ENCODE measurements at regions not wholly inside any gene's neighbourhood (a gene's known extent, or its start where the extent isn't known, plus 50 kb on each side); places are given as distances from the start of the nearest gene placed in this dataset.

- BruUV-seq (replicated peaks) = no TSS peak
- intact Hi-C loops (cut with micrococcal nuclease; ENCODE audit: unreplicated experiment) = no loop called here
- Histone ChIP-seq H2AFZ (ENCODE audit: low read length) (no peak overlapping the region), H3K4me1 (ENCODE audit: insufficient read depth, low read length, poor library complexity, severe bottlenecking) (no peaks in the 10 kb centered on the region), H3K79me2 (ENCODE audit: insufficient read depth, low read depth, low read length) (no peaks in the 10 kb centered on the region), H3K36me3 (ENCODE audit: insufficient read depth, low read length) (no peaks in the 10 kb centered on the region), H3K9me3 (ENCODE audit: low read length) (no peaks in the 10 kb centered on the region), H3K9me2 (ENCODE audit: insufficient read depth, low read length) (no peaks in the 10 kb centered on the region), H3K4me2 (ENCODE audit: low read length) (no peak overlapping the region), H4K20me1 (ENCODE audit: insufficient read depth, low read length) (no peaks in the 10 kb centered on the region), H3K4me3 (ENCODE audit: low read depth, low read length, poor library complexity, severe bottlenecking) (no peak overlapping the region), H3K27ac (ENCODE audit: low read depth, low read length, poor library complexity, severe bottlenecking) (no peak overlapping the region)
- CTCF ChIA-PET (ENCODE audit: unreplicated experiment) = interaction anchor here (0.6 kb wide), 1 partner anchor 12 kb away, joined by 3 read pairs; no protein-coding TSS in a partner anchor
- POLR2A ChIA-PET = no interaction called here
- no peak for TF ChIP-seq CTCF (conservative IDR thresholded peaks at IDR 0.05; ENCODE audit: low read length)
- no peak for TF ChIP-seq EZH2phosphoT487 (IDR thresholded peaks at IDR 0.05; ENCODE audit: borderline replicate concordance, low read depth, low read length)
- no peak for DNase-seq (ENCODE audit: low spot score)
Observed at GRCh38 chr16:8481810-8482209, 108.5 kb downstream of the TMEM114 start.

- no peaks in the 10 kb centered on the region for H3K79me2 ChIP-seq (ENCODE audit: insufficient read depth, low read depth, low read length)
- no TSS peak for BruUV-seq (replicated peaks)
- ChIA-PET CTCF (ENCODE audit: unreplicated experiment) (no interaction called here), POLR2A (interaction anchor here (0.7 to 0.8 kb wide), 2 partner anchors 41 to 1299 kb away, joined by 3 read pairs; no protein-coding TSS in a partner anchor)
- no peaks in the 10 kb centered on the region for H3K9me2 ChIP-seq (ENCODE audit: insufficient read depth, low read length)
- H3K9me3 ChIP-seq (ENCODE audit: low read length) = no peaks in the 10 kb centered on the region
- H3K36me3 ChIP-seq (ENCODE audit: insufficient read depth, low read length) = no peaks in the 10 kb centered on the region
- DNase-seq (ENCODE audit: low spot score) = no peak
- intact Hi-C loops (cut with micrococcal nuclease; ENCODE audit: unreplicated experiment) = no loop called here
- no peaks in the 10 kb centered on the region for H4K20me1 ChIP-seq (ENCODE audit: insufficient read depth, low read length)
- no peaks in the 10 kb centered on the region for H3K4me1 ChIP-seq (ENCODE audit: insufficient read depth, low read length, poor library complexity, severe bottlenecking)
- H3K4me2 ChIP-seq (ENCODE audit: low read length) = no peak overlapping the region
- no peak overlapping the region for H3K27ac ChIP-seq (ENCODE audit: low read depth, low read length, poor library complexity, severe bottlenecking)
- TF ChIP-seq EZH2phosphoT487 (IDR thresholded peaks at IDR 0.05; ENCODE audit: borderline replicate concordance, low read depth, low read length) (no peak), CTCF (conservative IDR thresholded peaks at IDR 0.05; ENCODE audit: low read length) (no peak)
- no peak overlapping the region for H2AFZ ChIP-seq (ENCODE audit: low read length)
- H3K4me3 ChIP-seq (ENCODE audit: low read depth, low read length, poor library complexity, severe bottlenecking) = no peak overlapping the region
Observed at GRCh38 chr16:8476824-8477223, 113.5 kb downstream of the TMEM114 start.

GRCh38 chr16:8474587-8474986 is 115.7 kb downstream of the TMEM114 start:
- intact Hi-C loops (cut with micrococcal nuclease; ENCODE audit: unreplicated experiment) = no loop called here
- H3K4me2 ChIP-seq (ENCODE audit: low read length) = no peak overlapping the region
- no peak overlapping the region for H3K4me3 ChIP-seq (ENCODE audit: low read depth, low read length, poor library complexity, severe bottlenecking)
- no peaks in the 10 kb centered on the region for H3K36me3 ChIP-seq (ENCODE audit: insufficient read depth, low read length)
- no peaks in the 10 kb centered on the region for H4K20me1 ChIP-seq (ENCODE audit: insufficient read depth, low read length)
- no peak for DNase-seq (ENCODE audit: low spot score)
- TF ChIP-seq CTCF (conservative IDR thresholded peaks at IDR 0.05; ENCODE audit: low read length) (no peak), EZH2phosphoT487 (IDR thresholded peaks at IDR 0.05; ENCODE audit: borderline replicate concordance, low read depth, low read length) (no peak)
- H3K9me2 ChIP-seq (ENCODE audit: insufficient read depth, low read length) = no peaks in the 10 kb centered on the region
- H3K27ac ChIP-seq (ENCODE audit: low read depth, low read length, poor library complexity, severe bottlenecking) = no peak overlapping the region
- ChIA-PET POLR2A (no interaction called here), CTCF (ENCODE audit: unreplicated experiment) (no interaction called here)
- BruUV-seq (replicated peaks) = no TSS peak
- H3K9me3 ChIP-seq (ENCODE audit: low read length) = no peaks in the 10 kb centered on the region
- H2AFZ ChIP-seq (ENCODE audit: low read length) = no peak overlapping the region
- no peaks in the 10 kb centered on the region for H3K79me2 ChIP-seq (ENCODE audit: insufficient read depth, low read depth, low read length)
- no peaks in the 10 kb centered on the region for H3K4me1 ChIP-seq (ENCODE audit: insufficient read depth, low read length, poor library complexity, severe bottlenecking)

All from OCI-LY7 (cell line).